ENCODE measurements at regions not wholly inside any gene's neighbourhood (a gene's known extent, or its start where the extent isn't known, plus 50 kb on each side); places are given as distances from the start of the nearest gene placed in this dataset.

DNA sequence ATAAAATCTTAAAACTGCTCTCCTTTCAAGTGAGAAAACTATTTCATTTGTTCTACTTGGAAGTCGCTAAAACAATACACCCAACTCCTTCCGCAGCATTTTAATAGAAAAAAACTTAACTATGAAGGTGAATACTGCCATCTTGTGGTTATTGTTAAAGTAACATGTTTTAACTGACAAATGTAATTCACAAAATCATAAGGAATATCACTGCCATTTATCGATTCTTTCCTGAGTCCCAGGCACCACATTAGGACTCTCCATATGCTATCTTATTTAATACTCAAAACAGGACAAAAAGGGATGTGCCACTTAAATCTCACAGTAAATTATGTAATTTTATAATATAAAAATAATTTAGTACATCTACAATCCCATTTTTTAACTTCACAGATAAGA is 130.5 kb upstream of the ITGA1 start:
- no peak for TF ChIP-seq POLR2A (IDR thresholded peaks at IDR 0.05)
- TF ChIP-seq, protein P1, sequence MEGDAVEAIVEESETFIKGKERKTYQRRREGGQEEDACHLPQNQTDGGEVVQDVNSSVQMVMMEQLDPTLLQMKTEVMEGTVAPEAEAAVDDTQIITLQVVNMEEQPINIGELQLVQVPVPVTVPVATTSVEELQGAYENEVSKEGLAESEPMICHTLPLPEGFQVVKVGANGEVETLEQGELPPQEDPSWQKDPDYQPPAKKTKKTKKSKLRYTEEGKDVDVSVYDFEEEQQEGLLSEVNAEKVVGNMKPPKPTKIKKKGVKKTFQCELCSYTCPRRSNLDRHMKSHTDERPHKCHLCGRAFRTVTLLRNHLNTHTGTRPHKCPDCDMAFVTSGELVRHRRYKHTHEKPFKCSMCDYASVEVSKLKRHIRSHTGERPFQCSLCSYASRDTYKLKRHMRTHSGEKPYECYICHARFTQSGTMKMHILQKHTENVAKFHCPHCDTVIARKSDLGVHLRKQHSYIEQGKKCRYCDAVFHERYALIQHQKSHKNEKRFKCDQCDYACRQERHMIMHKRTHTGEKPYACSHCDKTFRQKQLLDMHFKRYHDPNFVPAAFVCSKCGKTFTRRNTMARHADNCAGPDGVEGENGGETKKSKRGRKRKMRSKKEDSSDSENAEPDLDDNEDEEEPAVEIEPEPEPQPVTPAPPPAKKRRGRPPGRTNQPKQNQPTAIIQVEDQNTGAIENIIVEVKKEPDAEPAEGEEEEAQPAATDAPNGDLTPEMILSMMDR (IDR thresholded peaks at IDR 0.05), result no peak
